K562 (cell line): ENCODE measurements at regions not wholly inside any gene's neighbourhood (a gene's known extent, or its start where the extent isn't known, plus 50 kb on each side); places are given as distances from the start of the nearest gene placed in this dataset.

Source experiments
- ATAC-seq: fragments of 200-7000 bp; cut with Tn5 transposase; 3 replicates; pipeline ENCODE4 v1.9.1; 2020; ENCODE audit warnings: moderate library complexity
- BruUV-seq: library from RNA; stranded (reverse); fragments of 400-500 nt; replicated peaks from 2 replicates; lab custom pipeline; 2021; lab: Mats Ljungman, UMichigan
- CTCF ChIA-PET: fragments of 300-600 bp; formaldehyde crosslinking; extraction: SDS; loops from one replicate; lab custom pipeline; 2021; ENCODE audit warnings: low intra/inter-chr PET ratio; lab: Yijun Ruan, JAX
- POLR2A ChIA-PET: fragments of 300-600, 350-650 bp; sonication (Branson Sonifier 250); formaldehyde crosslinking; extraction: SDS; loops from one replicate; lab custom pipeline; 2021; ENCODE audit warnings: antibody characterized with exemption, inconsistent platforms; lab: Yijun Ruan, JAX
- DNase-seq, 4 experiments: peaks; one replicate each; pipeline versions ENCODE4 v3.0.0 to v3.0.0-alpha.2; 2011 to 2018; ENCODE audit warnings: low spot score in 3 of 4, mixed read lengths in 3 of 4; ENCODE audit errors: extremely low read depth in 1 of 4
- FAIRE-seq: peaks from 2 replicates; lab custom pipeline; 2011; peaks lifted over from hg19 to GRCh38; lab: Jason Lieb, UNC
- H2AFZ ChIP-seq: 2 replicates; pipeline ENCODE4 v1.6.0; 2011; ENCODE audit warnings: low read depth, low read length, control low read depth, inconsistent platforms
- H3K27ac ChIP-seq: fragments of 200-600 bp; 3 replicates; pipeline ENCODE4 v1.8.0; 2011; ENCODE audit warnings: low read depth, mild to moderate bottlenecking, control low read depth, inconsistent platforms, low read length, moderate library complexity, mixed read lengths; ENCODE audit errors: extremely low read depth
- H3K27me3 ChIP-seq, 2 experiments: fragments of 300-600 bp in 1 of 2; 2 replicates in 1 of 2; 3 replicates in 1 of 2; pipeline versions ENCODE4 v1.6.0 to v1.8.0; 2011; ENCODE audit warnings: inconsistent platforms in 2 of 2, low read length in 2 of 2, mild to moderate bottlenecking in 1 of 2, mixed read lengths in 1 of 2, moderate library complexity in 1 of 2; ENCODE audit not compliant: control insufficient read depth in 2 of 2, insufficient read depth in 2 of 2
- H3K36me3 ChIP-seq: fragments of 300-600 bp; 3 replicates; pipeline ENCODE4 v1.8.0; 2011; ENCODE audit warnings: mild to moderate bottlenecking, low read length, inconsistent platforms; ENCODE audit not compliant: control insufficient read depth, insufficient read depth
- H3K4me1 ChIP-seq, 2 experiments: fragments of 200-600 bp in 1 of 2; replicated peaks in 1 of 2; 2 replicates in 1 of 2; 3 replicates in 1 of 2; pipeline versions ENCODE4 v1.5.1 to v1.8.0; 2011; ENCODE audit warnings: inconsistent platforms in 2 of 2, low read length in 2 of 2, mild to moderate bottlenecking in 1 of 2, mixed read lengths in 1 of 2, moderate library complexity in 1 of 2; ENCODE audit not compliant: control insufficient read depth in 2 of 2, insufficient read depth in 2 of 2
- H3K4me2 ChIP-seq: 2 replicates; pipeline ENCODE4 v1.6.1; 2011; ENCODE audit warnings: low read length, control low read depth, inconsistent platforms, mixed read lengths; ENCODE audit not compliant: insufficient read depth
- H3K4me3 ChIP-seq: fragments of 200-600 bp; sonication (generic), shearing (Covaris generic); 2 replicates; pipeline ENCODE4 v1.5.1; 2016; ENCODE audit warnings: control low read depth, inconsistent platforms
- H3K79me2 ChIP-seq: fragments of 200-600 bp; 3 replicates; pipeline ENCODE4 v1.8.0; 2011; ENCODE audit warnings: low read length, inconsistent platforms; ENCODE audit not compliant: control insufficient read depth, insufficient read depth
- H3K9ac ChIP-seq, 2 experiments: 2 replicates each; pipeline versions ENCODE4 v1.6.0 to v1.6.1; 2011; ENCODE audit warnings: low read depth in 2 of 2, low read length in 2 of 2, control low read depth in 1 of 2, inconsistent platforms in 1 of 2, mild to moderate bottlenecking in 1 of 2, mixed read lengths in 1 of 2; ENCODE audit not compliant: insufficient read depth in 1 of 2
- H3K9me1 ChIP-seq: one replicate; pipeline ENCODE4 v1.6.0; 2011; ENCODE audit warnings: inconsistent platforms, mild to moderate bottlenecking, low read length, moderate library complexity; ENCODE audit not compliant: control insufficient read depth, insufficient read depth
- H3K9me3 ChIP-seq: replicated peaks from 2 replicates; pipeline ENCODE4 v1.5.1; 2011; ENCODE audit warnings: low read depth, low read length, inconsistent platforms; ENCODE audit not compliant: control insufficient read depth, insufficient read depth
- H4K20me1 ChIP-seq: replicated peaks from 2 replicates; pipeline ENCODE4 v1.6.1; 2011; ENCODE audit warnings: low read length, inconsistent platforms, mixed read lengths; ENCODE audit not compliant: control insufficient read depth, insufficient read depth
- CSDE1 ChIP-seq, 2 experiments: fragments of 450-650 bp; IDR thresholded peaks; 2 replicates each; pipeline ENCODE4 v1.6.1; 2016; ENCODE audit warnings: mild to moderate bottlenecking in 1 of 2
- EGR1 ChIP-seq: fragments of 450-650 bp; conservative IDR thresholded peaks from 2 replicates; pipeline ENCODE4 v1.6.1; 2017; ENCODE audit warnings: mild to moderate bottlenecking
- MTF1 ChIP-seq: fragments of 250-450 bp; sonication (Bioruptor Pico); IDR thresholded peaks from 2 replicates; pipeline ENCODE4 v1.9.0; 2021; ENCODE audit warnings: moderate library complexity, mild to moderate bottlenecking, inconsistent platforms, borderline replicate concordance
- RFX5 ChIP-seq: IDR thresholded peaks from 2 replicates; pipeline ENCODE4 v1.6.1; 2011; ENCODE audit warnings: low read depth, mild to moderate bottlenecking, improper control_type of control experiment, low read length
- RNF2 ChIP-seq: sonication (generic); IDR thresholded peaks from 2 replicates; pipeline ENCODE4 v1.6.1; 2016
- SNRNP70 ChIP-seq: fragments of 200-400 bp; formaldehyde crosslinking; optimal IDR thresholded peaks from 2 replicates; pipeline ENCODE3; 2017; ENCODE audit warnings: low read depth, low read length
- THAP7 ChIP-seq: fragments of 250-450 bp; sonication (Bioruptor Pico); IDR thresholded peaks from 2 replicates; pipeline ENCODE4 v1.5.0; 2021
- ZBTB1 ChIP-seq: sonication (generic); formaldehyde crosslinking; IDR thresholded peaks from 2 replicates; pipeline ENCODE4 v1.8.1; 2023; ENCODE audit warnings: missing genetic modification reagents, low read depth, mild to moderate bottlenecking, borderline replicate concordance
- ZNF232 ChIP-seq: sonication (generic); formaldehyde crosslinking; IDR thresholded peaks from 2 replicates; pipeline ENCODE4 v1.8.0; 2022; ENCODE audit warnings: mild to moderate bottlenecking, missing genetic modification reagents
- ZNF431 ChIP-seq: sonication (generic); formaldehyde crosslinking; IDR thresholded peaks from 2 replicates; pipeline ENCODE4 v1.8.0; 2022; ENCODE audit warnings: mild to moderate bottlenecking, missing genetic modification reagents
- ZNF780A ChIP-seq: fragments of 250-450 bp; sonication (Bioruptor Pico); IDR thresholded peaks from 2 replicates; pipeline ENCODE4 v1.5.0; 2021; ENCODE audit warnings: mild to moderate bottlenecking
- WGBS: fragments of 100-300 bp; shearing (Covaris generic); methylation state at CpG from one replicate; pipeline ENCODE4 v1.1.6; 2016; ENCODE audit warnings: low coverage, mixed read lengths; ENCODE audit not compliant: insufficient coverage; ENCODE audit errors: missing lambda C conversion rate; 5-methylcytosine and 5-hydroxymethylcytosine counted together
- in situ Hi-C: fragments of 300-500 bp; cut with MboI; formaldehyde crosslinking; loops from 4 replicates; pipeline ENCODE4 v1.15.0; 2018; ENCODE audit warnings: inconsistent platforms, mixed read lengths
- intact Hi-C: fragments of 100-400 bp; cut with micrococcal nuclease; formaldehyde crosslinking; loops from 2 replicates; pipeline ENCODE4 v1.14.2; 2022
- TF ChIP-seq, protein P1 (sequence below): sonication (generic); formaldehyde crosslinking; IDR thresholded peaks from 2 replicates; pipeline ENCODE4 v1.9.0; 2022; ENCODE audit warnings: mild to moderate bottlenecking, missing genetic modification reagents
- TF ChIP-seq, protein P2 (sequence below): fragments of 450-650 bp; formaldehyde crosslinking; IDR thresholded peaks from 2 replicates; pipeline ENCODE4 v1.4.0; 2020; ENCODE audit warnings: mild to moderate bottlenecking
- TF ChIP-seq, protein P3 (sequence below): sonication (generic); formaldehyde crosslinking; IDR thresholded peaks from 2 replicates; pipeline ENCODE4 v1.8.0; 2022; ENCODE audit warnings: mild to moderate bottlenecking, missing genetic modification reagents

GRCh38 chr1:101107496-101108110 is 82.0 kb upstream of the DPH5 start:
- no peak for ATAC-seq

More at GRCh38 chr1:101107496-101108110, 82.0 kb upstream of the DPH5 start:
- Histone ChIP-seq H3K27me3 (no peaks in the 10 kb centered on the region), H2AFZ (no peak overlapping the region), H3K9me1 (no peaks in the 10 kb centered on the region), H4K20me1 (no peaks in the 10 kb centered on the region), H3K4me2 (no peak overlapping the region), H3K4me3 (no peak overlapping the region), H3K9ac (no peak overlapping the region), H3K9me3 (no peaks in the 10 kb centered on the region), H3K27ac (no peak overlapping the region), H3K79me2 (no peaks in the 10 kb centered on the region), H3K4me1 (peaks cover 0 to 8% of the 10 kb centered on the region in 2 experiments; a peak in 3 of 5 replicates), H3K36me3 (no peaks in the 10 kb centered on the region)
- WGBS: 37% methylated on average over 2 of the region's 2 CpGs
- in situ Hi-C loops: no loop called here
- intact Hi-C loops: no loop called here
- ChIA-PET CTCF (no interaction called here), POLR2A (no interaction called here)
- BruUV-seq: no TSS peak
- TF ChIP-seq, protein P1, sequence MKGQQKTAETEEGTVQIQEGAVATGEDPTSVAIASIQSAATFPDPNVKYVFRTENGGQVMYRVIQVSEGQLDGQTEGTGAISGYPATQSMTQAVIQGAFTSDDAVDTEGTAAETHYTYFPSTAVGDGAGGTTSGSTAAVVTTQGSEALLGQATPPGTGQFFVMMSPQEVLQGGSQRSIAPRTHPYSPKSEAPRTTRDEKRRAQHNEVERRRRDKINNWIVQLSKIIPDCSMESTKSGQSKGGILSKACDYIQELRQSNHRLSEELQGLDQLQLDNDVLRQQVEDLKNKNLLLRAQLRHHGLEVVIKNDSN (CRISPR knock-in tag): no peak
- TF ChIP-seq, protein P2, sequence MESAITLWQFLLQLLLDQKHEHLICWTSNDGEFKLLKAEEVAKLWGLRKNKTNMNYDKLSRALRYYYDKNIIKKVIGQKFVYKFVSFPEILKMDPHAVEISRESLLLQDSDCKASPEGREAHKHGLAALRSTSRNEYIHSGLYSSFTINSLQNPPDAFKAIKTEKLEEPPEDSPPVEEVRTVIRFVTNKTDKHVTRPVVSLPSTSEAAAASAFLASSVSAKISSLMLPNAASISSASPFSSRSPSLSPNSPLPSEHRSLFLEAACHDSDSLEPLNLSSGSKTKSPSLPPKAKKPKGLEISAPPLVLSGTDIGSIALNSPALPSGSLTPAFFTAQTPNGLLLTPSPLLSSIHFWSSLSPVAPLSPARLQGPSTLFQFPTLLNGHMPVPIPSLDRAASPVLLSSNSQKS (CRISPR knock-in tag): no peak
- TF ChIP-seq RFX5: no peak
- TF ChIP-seq CSDE1 (IDR thresholded peaks at IDR 0.05): no peak
- no peak for TF ChIP-seq MTF1 (CRISPR knock-in tag)
- no peak for TF ChIP-seq THAP7 (CRISPR knock-in tag)
- no peak for TF ChIP-seq RNF2
- TF ChIP-seq ZNF431: no peak
- TF ChIP-seq ZBTB1: no peak
- no peak for TF ChIP-seq EGR1
- TF ChIP-seq SNRNP70: no peak
- TF ChIP-seq ZNF232: no peak
- no peak for TF ChIP-seq ZNF780A (CRISPR knock-in tag)
- TF ChIP-seq, protein P3, sequence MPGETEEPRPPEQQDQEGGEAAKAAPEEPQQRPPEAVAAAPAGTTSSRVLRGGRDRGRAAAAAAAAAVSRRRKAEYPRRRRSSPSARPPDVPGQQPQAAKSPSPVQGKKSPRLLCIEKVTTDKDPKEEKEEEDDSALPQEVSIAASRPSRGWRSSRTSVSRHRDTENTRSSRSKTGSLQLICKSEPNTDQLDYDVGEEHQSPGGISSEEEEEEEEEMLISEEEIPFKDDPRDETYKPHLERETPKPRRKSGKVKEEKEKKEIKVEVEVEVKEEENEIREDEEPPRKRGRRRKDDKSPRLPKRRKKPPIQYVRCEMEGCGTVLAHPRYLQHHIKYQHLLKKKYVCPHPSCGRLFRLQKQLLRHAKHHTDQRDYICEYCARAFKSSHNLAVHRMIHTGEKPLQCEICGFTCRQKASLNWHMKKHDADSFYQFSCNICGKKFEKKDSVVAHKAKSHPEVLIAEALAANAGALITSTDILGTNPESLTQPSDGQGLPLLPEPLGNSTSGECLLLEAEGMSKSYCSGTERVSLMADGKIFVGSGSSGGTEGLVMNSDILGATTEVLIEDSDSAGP (CRISPR knock-in tag): no peak
- no peak for DNase-seq
- FAIRE-seq: no peak
